Right forelimb (tissue), 1 donor: ENCODE measurements at regions not wholly inside any gene's neighbourhood (a gene's known extent, or its start where the extent isn't known, plus 50 kb on each side); places are given as distances from the start of the nearest gene placed in this dataset.

ENCODE experiments used
- DNase-seq: peaks from one replicate; pipeline ENCODE4 v3.0.0-alpha.2; 2018

GRCh38 chr3:80263260-80263659, 495.5 kb upstream of the ROBO1 start:
- no peak for DNase-seq

- no peak for DNase-seq
These were observed 493.3 kb upstream of the ROBO1 start for GRCh38 chr3:80261082-80261481.

GRCh38 chr3:80259736-80260135, 491.9 kb upstream of the ROBO1 start:
- no peak for DNase-seq

GRCh38 chr3:80252113-80252512, 484.3 kb upstream of the ROBO1 start:
- DNase-seq: no peak

- DNase-seq: no peak
These were observed 480.0 kb upstream of the ROBO1 start for GRCh38 chr3:80247766-80248165.

GRCh38 chr3:80244390-80244789, 476.6 kb upstream of the ROBO1 start:
- no peak for DNase-seq

GRCh38 chr3:80241791-80242190, 474.0 kb upstream of the ROBO1 start:
- no peak for DNase-seq

- no peak for DNase-seq
These were observed 471.5 kb upstream of the ROBO1 start for GRCh38 chr3:80239301-80239700.

- no peak for DNase-seq
These were observed 470.8 kb upstream of the ROBO1 start for GRCh38 chr3:80238606-80239005.

- no peak for DNase-seq
These were observed 470.4 kb upstream of the ROBO1 start for GRCh38 chr3:80238152-80238551.

GRCh38 chr3:80234706-80235105, 466.9 kb upstream of the ROBO1 start:
- DNase-seq: no peak

- DNase-seq: no peak
These were observed 465.8 kb upstream of the ROBO1 start for GRCh38 chr3:80233576-80233975.

GRCh38 chr3:80232760-80233159, 465.0 kb upstream of the ROBO1 start:
- no peak for DNase-seq

- no peak for DNase-seq
These were observed 463.2 kb upstream of the ROBO1 start for GRCh38 chr3:80230962-80231361.

GRCh38 chr3:80227216-80227615, 459.4 kb upstream of the ROBO1 start:
- no peak for DNase-seq

- DNase-seq: no peak
These were observed 447.4 kb upstream of the ROBO1 start for GRCh38 chr3:80215191-80215590.

- no peak for DNase-seq
These were observed 445.3 kb upstream of the ROBO1 start for GRCh38 chr3:80213086-80213485.

GRCh38 chr3:80192936-80193335, 425.1 kb upstream of the ROBO1 start:
- no peak for DNase-seq

- peak; percentile 49 for DNase-seq
These were observed 422.3 kb upstream of the ROBO1 start for GRCh38 chr3:80190051-80190450.

GRCh38 chr3:80187981-80188380, 420.2 kb upstream of the ROBO1 start:
- DNase-seq: no peak

- no peak for DNase-seq
These were observed 392.2 kb upstream of the ROBO1 start for GRCh38 chr3:80159990-80160506.

GRCh38 chr3:80158332-80158731, 390.5 kb upstream of the ROBO1 start:
- DNase-seq: no peak

- DNase-seq: no peak
These were observed 389.7 kb upstream of the ROBO1 start for GRCh38 chr3:80157546-80157945.

- DNase-seq: no peak
These were observed 384.9 kb upstream of the ROBO1 start for GRCh38 chr3:80152692-80153091.

- no peak for DNase-seq
These were observed 374.9 kb upstream of the ROBO1 start for GRCh38 chr3:80142714-80143113.

- no peak for DNase-seq
These were observed 373.8 kb upstream of the ROBO1 start for GRCh38 chr3:80141557-80141956.
